ENCODE measurements at regions not wholly inside any gene's neighbourhood (a gene's known extent, or its start where the extent isn't known, plus 50 kb on each side); places are given as distances from the start of the nearest gene placed in this dataset.

GRCh38 chr9:38249049-38249448, 143.5 kb upstream of the ALDH1B1 start:
- H3K36me3 ChIP-seq (ENCODE audit: insufficient read depth, low read length), result no peaks in the 10 kb centered on the region
- H3K4me3 ChIP-seq (ENCODE audit: low read depth, low read length, poor library complexity, severe bottlenecking), result no peak overlapping the region
- H3K9me2 ChIP-seq (ENCODE audit: low read depth, low read length), result no peaks in the 10 kb centered on the region
- no peaks in the 10 kb centered on the region for H3K9me3 ChIP-seq (ENCODE audit: low read length)
- H2AFZ ChIP-seq (ENCODE audit: low read length), result no peak overlapping the region
- no peak for TF ChIP-seq CTCF (IDR thresholded peaks at IDR 0.05; ENCODE audit: low read length)
- no peaks in the 10 kb centered on the region for H3K4me1 ChIP-seq (ENCODE audit: insufficient read depth, low read length, severe bottlenecking)
- H4K20me1 ChIP-seq (ENCODE audit: insufficient read depth, low read length), result no peaks in the 10 kb centered on the region
- 0 out of 2 replicates have a peak, but pooled peaks cover 4% of the 10 kb centered on the region for H3K27me3 ChIP-seq (ENCODE audit: insufficient read depth, low read length)
- no peak overlapping the region for H3K4me2 ChIP-seq (ENCODE audit: low read length)
- H3K27ac ChIP-seq (ENCODE audit: low read depth, low read length, poor library complexity, severe bottlenecking), result no peak overlapping the region
- H3F3A ChIP-seq (ENCODE audit: insufficient read depth, low read length), result no peaks in the 10 kb centered on the region
- no peak overlapping the region for H3K9ac ChIP-seq (ENCODE audit: low read length)
- H3K79me2 ChIP-seq (ENCODE audit: insufficient read depth, low read length), result no peaks in the 10 kb centered on the region

- TF ChIP-seq CTCF (IDR thresholded peaks at IDR 0.05; ENCODE audit: low read length) (no peak), EZH2 (IDR thresholded peaks at IDR 0.05; ENCODE audit: borderline replicate concordance, low read length) (no peak)
- H3K9me2 ChIP-seq (ENCODE audit: low read depth, low read length), result no peaks in the 10 kb centered on the region
- no peak overlapping the region for H3K4me3 ChIP-seq (ENCODE audit: low read depth, low read length, poor library complexity, severe bottlenecking)
Measured at GRCh38 chr9:38246833-38247232, 145.7 kb upstream of the ALDH1B1 start.

GRCh38 chr9:38244971-38245370, 147.5 kb upstream of the ALDH1B1 start:
- no peak overlapping the region for H3K9ac ChIP-seq (ENCODE audit: low read length)
- H3F3A ChIP-seq (ENCODE audit: insufficient read depth, low read length), result no peaks in the 10 kb centered on the region
- H3K4me1 ChIP-seq (ENCODE audit: insufficient read depth, low read length, severe bottlenecking), result no peaks in the 10 kb centered on the region
- no peaks in the 10 kb centered on the region for H3K36me3 ChIP-seq (ENCODE audit: insufficient read depth, low read length)
- no peak overlapping the region for H3K4me3 ChIP-seq (ENCODE audit: low read depth, low read length, poor library complexity, severe bottlenecking)
- H3K9me2 ChIP-seq (ENCODE audit: low read depth, low read length), result no peaks in the 10 kb centered on the region
- H3K4me2 ChIP-seq (ENCODE audit: low read length), result no peak overlapping the region
- no peak overlapping the region for H2AFZ ChIP-seq (ENCODE audit: low read length)
- no peaks in the 10 kb centered on the region for H3K79me2 ChIP-seq (ENCODE audit: insufficient read depth, low read length)
- no peak overlapping the region for H3K27ac ChIP-seq (ENCODE audit: low read depth, low read length, poor library complexity, severe bottlenecking)
- H4K20me1 ChIP-seq (ENCODE audit: insufficient read depth, low read length), result no peaks in the 10 kb centered on the region
- 0 out of 2 replicates have a peak, but pooled peaks cover 4% of the 10 kb centered on the region for H3K27me3 ChIP-seq (ENCODE audit: insufficient read depth, low read length)
- H3K9me3 ChIP-seq (ENCODE audit: low read length), result no peaks in the 10 kb centered on the region
- TF ChIP-seq CTCF (IDR thresholded peaks at IDR 0.05; ENCODE audit: low read length) (no peak), EZH2 (IDR thresholded peaks at IDR 0.05; ENCODE audit: borderline replicate concordance, low read length) (no peak)

More at GRCh38 chr9:38246833-38247232, 145.7 kb upstream of the ALDH1B1 start:
- H3K9me3 ChIP-seq (ENCODE audit: low read length), result no peaks in the 10 kb centered on the region
- H3K27me3 ChIP-seq (ENCODE audit: insufficient read depth, low read length), result 0 out of 2 replicates have a peak, but pooled peaks cover 4% of the 10 kb centered on the region
- no peaks in the 10 kb centered on the region for H3K36me3 ChIP-seq (ENCODE audit: insufficient read depth, low read length)
- no peaks in the 10 kb centered on the region for H3K4me1 ChIP-seq (ENCODE audit: insufficient read depth, low read length, severe bottlenecking)
- H3K4me2 ChIP-seq (ENCODE audit: low read length), result no peak overlapping the region
- no peaks in the 10 kb centered on the region for H3K79me2 ChIP-seq (ENCODE audit: insufficient read depth, low read length)
- no peak overlapping the region for H3K27ac ChIP-seq (ENCODE audit: low read depth, low read length, poor library complexity, severe bottlenecking)
- H2AFZ ChIP-seq (ENCODE audit: low read length), result no peak overlapping the region
- no peaks in the 10 kb centered on the region for H3F3A ChIP-seq (ENCODE audit: insufficient read depth, low read length)
- no peak overlapping the region for H3K9ac ChIP-seq (ENCODE audit: low read length)
- no peaks in the 10 kb centered on the region for H4K20me1 ChIP-seq (ENCODE audit: insufficient read depth, low read length)

Measured in OCI-LY1 (cell line).